ENCODE measurements at regions not wholly inside any gene's neighbourhood (a gene's known extent, or its start where the extent isn't known, plus 50 kb on each side); places are given as distances from the start of the nearest gene placed in this dataset.

DNA sequence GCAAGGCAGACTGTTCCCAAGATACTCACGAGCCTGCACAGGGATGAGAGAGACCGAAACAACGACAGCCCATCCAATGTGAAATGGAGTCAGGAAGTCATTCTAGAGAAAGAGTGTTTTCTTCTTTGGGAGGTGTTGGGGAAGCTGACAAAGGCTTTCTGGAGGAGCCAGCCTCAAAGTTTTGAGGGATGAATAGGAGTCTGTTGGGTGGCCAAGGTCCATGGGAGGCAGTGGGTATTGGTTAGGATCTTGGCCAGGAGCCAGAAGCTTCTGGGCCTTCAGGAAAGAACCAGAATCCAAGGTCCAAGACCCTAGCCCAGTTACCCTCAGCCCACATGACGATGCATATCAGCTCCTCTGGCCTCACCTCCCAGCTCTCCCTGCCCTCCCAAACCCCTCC lies 59.9 kb upstream of the SHISAL1 start:
- H3K9me3 Mint-ChIP-seq (ENCODE audit: low read depth, unreplicated experiment): peaks cover 6% of the 10 kb centered on the region
- H3K4me1 Mint-ChIP-seq (ENCODE audit: low read depth, unreplicated experiment): no peaks in the 10 kb centered on the region
- DNase-seq: no peak
- BruUV-seq (replicated peaks): no TSS peak
- peaks cover 68% of the 10 kb centered on the region for H3K27me3 Mint-ChIP-seq (ENCODE audit: unreplicated experiment)
- CTCF ChIA-PET: no interaction called here
- H3K36me3 Mint-ChIP-seq (ENCODE audit: insufficient read depth, unreplicated experiment): no peaks in the 10 kb centered on the region
- H3K4me3 Mint-ChIP-seq (ENCODE audit: low read depth, unreplicated experiment): no peak overlapping the region
- intact Hi-C loops (cut with micrococcal nuclease; ENCODE audit: unreplicated experiment): no loop called here
- H3K27ac Mint-ChIP-seq (ENCODE audit: unreplicated experiment): no peak overlapping the region
- TF ChIP-seq, protein P1, sequence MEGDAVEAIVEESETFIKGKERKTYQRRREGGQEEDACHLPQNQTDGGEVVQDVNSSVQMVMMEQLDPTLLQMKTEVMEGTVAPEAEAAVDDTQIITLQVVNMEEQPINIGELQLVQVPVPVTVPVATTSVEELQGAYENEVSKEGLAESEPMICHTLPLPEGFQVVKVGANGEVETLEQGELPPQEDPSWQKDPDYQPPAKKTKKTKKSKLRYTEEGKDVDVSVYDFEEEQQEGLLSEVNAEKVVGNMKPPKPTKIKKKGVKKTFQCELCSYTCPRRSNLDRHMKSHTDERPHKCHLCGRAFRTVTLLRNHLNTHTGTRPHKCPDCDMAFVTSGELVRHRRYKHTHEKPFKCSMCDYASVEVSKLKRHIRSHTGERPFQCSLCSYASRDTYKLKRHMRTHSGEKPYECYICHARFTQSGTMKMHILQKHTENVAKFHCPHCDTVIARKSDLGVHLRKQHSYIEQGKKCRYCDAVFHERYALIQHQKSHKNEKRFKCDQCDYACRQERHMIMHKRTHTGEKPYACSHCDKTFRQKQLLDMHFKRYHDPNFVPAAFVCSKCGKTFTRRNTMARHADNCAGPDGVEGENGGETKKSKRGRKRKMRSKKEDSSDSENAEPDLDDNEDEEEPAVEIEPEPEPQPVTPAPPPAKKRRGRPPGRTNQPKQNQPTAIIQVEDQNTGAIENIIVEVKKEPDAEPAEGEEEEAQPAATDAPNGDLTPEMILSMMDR (IDR thresholded peaks at IDR 0.05; ENCODE audit: unreplicated experiment): no peak

DNA sequence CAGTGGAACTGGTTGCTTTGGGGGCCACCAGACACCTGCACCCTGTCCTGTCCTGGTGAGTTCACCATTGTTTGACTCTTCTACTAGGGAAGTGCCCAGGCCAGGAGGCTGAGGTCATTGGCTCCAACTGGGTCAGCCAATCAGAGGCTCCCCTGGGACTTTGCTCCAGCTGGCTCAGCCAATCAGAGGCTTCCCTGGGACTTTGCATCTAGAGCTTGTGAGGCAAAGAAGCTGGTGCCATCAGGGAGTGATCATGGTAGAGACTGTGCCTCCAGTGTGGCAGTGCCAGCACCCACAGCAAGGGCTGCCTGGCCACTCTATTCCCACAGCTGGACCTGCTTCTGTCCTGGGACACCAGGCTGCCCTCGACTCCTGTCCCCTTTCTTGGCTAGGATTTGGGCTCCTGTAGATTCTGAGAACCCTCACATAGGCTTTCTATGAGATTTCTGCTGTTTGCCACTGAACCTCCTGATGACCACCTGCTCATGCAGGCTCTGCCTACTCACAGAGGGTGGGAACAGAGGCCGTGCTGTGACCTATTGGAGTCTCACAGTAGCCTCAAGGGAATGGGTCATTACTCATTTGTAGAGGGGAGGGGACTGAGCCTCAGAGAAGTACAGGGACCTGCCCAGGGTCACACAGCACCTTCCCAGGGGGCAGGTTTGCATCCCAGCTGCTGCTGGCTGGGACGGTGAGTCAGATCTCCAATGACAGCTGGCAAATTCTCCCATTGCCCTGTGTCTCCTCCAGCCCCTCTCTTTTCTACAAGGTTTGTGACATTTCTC lies 59.2 kb upstream of the SHISAL1 start:
- intact Hi-C loops (cut with micrococcal nuclease; ENCODE audit: unreplicated experiment): no loop called here
- Mint-ChIP-seq H3K4me1 (ENCODE audit: low read depth, unreplicated experiment) (peaks cover 4% of the 10 kb centered on the region), H3K27ac (ENCODE audit: unreplicated experiment) (no peak overlapping the region), H3K4me3 (ENCODE audit: low read depth, unreplicated experiment) (no peak overlapping the region), H3K36me3 (ENCODE audit: insufficient read depth, unreplicated experiment) (no peaks in the 10 kb centered on the region), H3K27me3 (ENCODE audit: unreplicated experiment) (peaks cover 68% of the 10 kb centered on the region), H3K9me3 (ENCODE audit: low read depth, unreplicated experiment) (peaks cover 6% of the 10 kb centered on the region)
- no TSS peak for BruUV-seq (replicated peaks)
- TF ChIP-seq, protein P1 (IDR thresholded peaks at IDR 0.05; ENCODE audit: unreplicated experiment): no peak
- CTCF ChIA-PET: no interaction called here
- DNase-seq: no peak

- no peak overlapping the region for H3K4me3 Mint-ChIP-seq (ENCODE audit: low read depth, unreplicated experiment)
Observed at GRCh38 chr22:44369916-44370801, 57.4 kb upstream of the SHISAL1 start.

GRCh38 chr22:44369293-44369661 lies 56.5 kb upstream of the SHISAL1 start:
- CTCF ChIA-PET: no interaction called here

More at GRCh38 chr22:44369916-44370801, 57.4 kb upstream of the SHISAL1 start:
- TF ChIP-seq, protein P1 (IDR thresholded peaks at IDR 0.05; ENCODE audit: unreplicated experiment): no peak
- peaks cover 8% of the 10 kb centered on the region for H3K4me1 Mint-ChIP-seq (ENCODE audit: low read depth, unreplicated experiment)
- BruUV-seq (replicated peaks): no TSS peak
- peaks cover 3% of the 10 kb centered on the region for H3K9me3 Mint-ChIP-seq (ENCODE audit: low read depth, unreplicated experiment)
- H3K36me3 Mint-ChIP-seq (ENCODE audit: insufficient read depth, unreplicated experiment): no peaks in the 10 kb centered on the region
- H3K27ac Mint-ChIP-seq (ENCODE audit: unreplicated experiment): no peak overlapping the region
- CTCF ChIA-PET: no interaction called here
- peaks cover 69% of the 10 kb centered on the region for H3K27me3 Mint-ChIP-seq (ENCODE audit: unreplicated experiment)
- intact Hi-C loops (cut with micrococcal nuclease; ENCODE audit: unreplicated experiment): no loop called here
- DNase-seq: no peak

More at GRCh38 chr22:44369293-44369661, 56.5 kb upstream of the SHISAL1 start:
- TF ChIP-seq, protein P1 (IDR thresholded peaks at IDR 0.05; ENCODE audit: unreplicated experiment): no peak
- no peak for DNase-seq
- Mint-ChIP-seq H3K9me3 (ENCODE audit: low read depth, unreplicated experiment) (no peaks in the 10 kb centered on the region), H3K27ac (ENCODE audit: unreplicated experiment) (no peak overlapping the region), H3K36me3 (ENCODE audit: insufficient read depth, unreplicated experiment) (no peaks in the 10 kb centered on the region), H3K4me1 (ENCODE audit: low read depth, unreplicated experiment) (peaks cover 8% of the 10 kb centered on the region), H3K27me3 (ENCODE audit: unreplicated experiment) (peaks cover 69% of the 10 kb centered on the region), H3K4me3 (ENCODE audit: low read depth, unreplicated experiment) (no peak overlapping the region)
- no TSS peak for BruUV-seq (replicated peaks)
- intact Hi-C loops (cut with micrococcal nuclease; ENCODE audit: unreplicated experiment): no loop called here

All from Calu3 (cell line).